ENCODE measurements at regions not wholly inside any gene's neighbourhood (a gene's known extent, or its start where the extent isn't known, plus 50 kb on each side); places are given as distances from the start of the nearest gene placed in this dataset.

- no peaks in the 10 kb centered on the region for H3K9me3 ChIP-seq (ENCODE audit: insufficient read depth, low read depth, low read length)
- H3K4me2 ChIP-seq (ENCODE audit: low read length) = no peak overlapping the region
- H3K36me3 Mint-ChIP-seq (ENCODE audit: low read depth, unreplicated experiment) = no peaks in the 10 kb centered on the region
- H3K4me3 ChIP-seq (ENCODE audit: insufficient read depth, low read depth, low read length) = no peak overlapping the region
- H3K4me1 Mint-ChIP-seq (ENCODE audit: low read depth, unreplicated experiment) = no peaks in the 10 kb centered on the region
- H3K27ac ChIP-seq (ENCODE audit: low read depth, low read length) = no peak overlapping the region
- no peaks in the 10 kb centered on the region for H4K20me1 ChIP-seq (ENCODE audit: insufficient read depth, low read length)
- H3K36me3 ChIP-seq (ENCODE audit: insufficient read depth, low read length) = no peaks in the 10 kb centered on the region
- no peak overlapping the region for H3K4me3 Mint-ChIP-seq (ENCODE audit: unreplicated experiment)
- H2AFZ ChIP-seq (ENCODE audit: low read depth, low read length) = no peak overlapping the region
- TF ChIP-seq, protein P1, sequence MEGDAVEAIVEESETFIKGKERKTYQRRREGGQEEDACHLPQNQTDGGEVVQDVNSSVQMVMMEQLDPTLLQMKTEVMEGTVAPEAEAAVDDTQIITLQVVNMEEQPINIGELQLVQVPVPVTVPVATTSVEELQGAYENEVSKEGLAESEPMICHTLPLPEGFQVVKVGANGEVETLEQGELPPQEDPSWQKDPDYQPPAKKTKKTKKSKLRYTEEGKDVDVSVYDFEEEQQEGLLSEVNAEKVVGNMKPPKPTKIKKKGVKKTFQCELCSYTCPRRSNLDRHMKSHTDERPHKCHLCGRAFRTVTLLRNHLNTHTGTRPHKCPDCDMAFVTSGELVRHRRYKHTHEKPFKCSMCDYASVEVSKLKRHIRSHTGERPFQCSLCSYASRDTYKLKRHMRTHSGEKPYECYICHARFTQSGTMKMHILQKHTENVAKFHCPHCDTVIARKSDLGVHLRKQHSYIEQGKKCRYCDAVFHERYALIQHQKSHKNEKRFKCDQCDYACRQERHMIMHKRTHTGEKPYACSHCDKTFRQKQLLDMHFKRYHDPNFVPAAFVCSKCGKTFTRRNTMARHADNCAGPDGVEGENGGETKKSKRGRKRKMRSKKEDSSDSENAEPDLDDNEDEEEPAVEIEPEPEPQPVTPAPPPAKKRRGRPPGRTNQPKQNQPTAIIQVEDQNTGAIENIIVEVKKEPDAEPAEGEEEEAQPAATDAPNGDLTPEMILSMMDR (IDR thresholded peaks at IDR 0.05; ENCODE audit: insufficient read depth, low read depth, low read length) = no peak
- no peak for TF ChIP-seq EZH2 (IDR thresholded peaks at IDR 0.05; ENCODE audit: insufficient read depth, low read length)
- H3K27me3 Mint-ChIP-seq (ENCODE audit: low read depth, unreplicated experiment) = no peaks in the 10 kb centered on the region
- no peak for DNase-seq (ENCODE audit: low read depth)
- no peak overlapping the region for H3K27ac Mint-ChIP-seq (ENCODE audit: unreplicated experiment)
- H3K9ac ChIP-seq (ENCODE audit: low read length) = no peak overlapping the region
- H3K4me1 ChIP-seq (ENCODE audit: insufficient read depth, low read length) = no peaks in the 10 kb centered on the region
- H3K9me3 Mint-ChIP-seq (ENCODE audit: unreplicated experiment) = no peaks in the 10 kb centered on the region
- FAIRE-seq = no peak
- H3K79me2 ChIP-seq (ENCODE audit: insufficient read depth, low read length) = no peaks in the 10 kb centered on the region
- no peaks in the 10 kb centered on the region for H3K27me3 ChIP-seq (ENCODE audit: insufficient read depth, low read length)
These were observed 890.1 kb upstream of the PIK3C3 start for GRCh38 chr18:41064916-41065315.

- Histone ChIP-seq H4K20me1 (ENCODE audit: insufficient read depth, low read length) (no peaks in the 10 kb centered on the region), H3K4me2 (ENCODE audit: low read length) (no peak overlapping the region), H3K9me3 (ENCODE audit: insufficient read depth, low read depth, low read length) (no peaks in the 10 kb centered on the region), H2AFZ (ENCODE audit: low read depth, low read length) (no peak overlapping the region), H3K27ac (ENCODE audit: low read depth, low read length) (no peak overlapping the region), H3K36me3 (ENCODE audit: insufficient read depth, low read length) (no peaks in the 10 kb centered on the region), H3K4me3 (ENCODE audit: insufficient read depth, low read depth, low read length) (no peak overlapping the region), H3K79me2 (ENCODE audit: insufficient read depth, low read length) (no peaks in the 10 kb centered on the region), H3K9ac (ENCODE audit: low read length) (no peak overlapping the region), H3K4me1 (ENCODE audit: insufficient read depth, low read length) (no peaks in the 10 kb centered on the region), H3K27me3 (ENCODE audit: insufficient read depth, low read length) (no peaks in the 10 kb centered on the region)
- no peak for TF ChIP-seq EZH2 (IDR thresholded peaks at IDR 0.05; ENCODE audit: insufficient read depth, low read length)
- TF ChIP-seq, protein P1 (IDR thresholded peaks at IDR 0.05; ENCODE audit: insufficient read depth, low read depth, low read length) = no peak
- H3K9me3 Mint-ChIP-seq (ENCODE audit: unreplicated experiment) = no peaks in the 10 kb centered on the region
- H3K27ac Mint-ChIP-seq (ENCODE audit: unreplicated experiment) = no peak overlapping the region
- FAIRE-seq = no peak
- H3K36me3 Mint-ChIP-seq (ENCODE audit: low read depth, unreplicated experiment) = no peaks in the 10 kb centered on the region
- no peak overlapping the region for H3K4me3 Mint-ChIP-seq (ENCODE audit: unreplicated experiment)
- no peak for DNase-seq (ENCODE audit: low read depth)
- H3K4me1 Mint-ChIP-seq (ENCODE audit: low read depth, unreplicated experiment) = no peaks in the 10 kb centered on the region
- no peaks in the 10 kb centered on the region for H3K27me3 Mint-ChIP-seq (ENCODE audit: low read depth, unreplicated experiment)
These were observed 894.1 kb upstream of the PIK3C3 start for GRCh38 chr18:41060967-41061366.

DNA sequence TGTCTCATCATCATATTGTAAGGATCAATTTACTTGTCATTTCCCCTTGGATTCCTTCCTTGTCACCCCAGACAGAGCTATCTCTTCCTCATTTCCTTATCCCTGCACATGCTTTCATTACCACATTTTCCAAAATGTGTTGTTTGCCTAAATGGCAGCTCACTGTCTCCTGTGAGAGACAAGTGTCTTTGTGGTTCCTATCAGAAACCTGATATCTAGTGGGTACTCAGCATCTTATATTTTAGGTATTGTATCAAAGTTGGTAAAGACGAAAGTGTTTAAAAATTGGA is 896.0 kb upstream of the PIK3C3 start:
- H3K4me2 ChIP-seq (ENCODE audit: low read length) = no peak overlapping the region
- no peaks in the 10 kb centered on the region for H3K4me1 ChIP-seq (ENCODE audit: insufficient read depth, low read length)
- H3K36me3 ChIP-seq (ENCODE audit: insufficient read depth, low read length) = no peaks in the 10 kb centered on the region
- H4K20me1 ChIP-seq (ENCODE audit: insufficient read depth, low read length) = no peaks in the 10 kb centered on the region
- Mint-ChIP-seq H3K27me3 (ENCODE audit: low read depth, unreplicated experiment) (no peaks in the 10 kb centered on the region), H3K9me3 (ENCODE audit: unreplicated experiment) (no peaks in the 10 kb centered on the region), H3K36me3 (ENCODE audit: low read depth, unreplicated experiment) (no peaks in the 10 kb centered on the region), H3K4me3 (ENCODE audit: unreplicated experiment) (no peak overlapping the region), H3K27ac (ENCODE audit: unreplicated experiment) (no peak overlapping the region), H3K4me1 (ENCODE audit: low read depth, unreplicated experiment) (no peaks in the 10 kb centered on the region)
- FAIRE-seq (no peak), DNase-seq (ENCODE audit: low read depth) (no peak)
- no peak overlapping the region for H3K27ac ChIP-seq (ENCODE audit: low read depth, low read length)
- no peak overlapping the region for H3K9ac ChIP-seq (ENCODE audit: low read length)
- H3K27me3 ChIP-seq (ENCODE audit: insufficient read depth, low read length) = no peaks in the 10 kb centered on the region
- no peaks in the 10 kb centered on the region for H3K79me2 ChIP-seq (ENCODE audit: insufficient read depth, low read length)
- H3K4me3 ChIP-seq (ENCODE audit: insufficient read depth, low read depth, low read length) = no peak overlapping the region
- no peak overlapping the region for H2AFZ ChIP-seq (ENCODE audit: low read depth, low read length)
- H3K9me3 ChIP-seq (ENCODE audit: insufficient read depth, low read depth, low read length) = no peaks in the 10 kb centered on the region
- no peak for TF ChIP-seq EZH2 (IDR thresholded peaks at IDR 0.05; ENCODE audit: insufficient read depth, low read length)
- TF ChIP-seq, protein P1 (IDR thresholded peaks at IDR 0.05; ENCODE audit: insufficient read depth, low read depth, low read length) = no peak
